Mesenchymal stem cell (in vitro differentiated cells and primary cell): ENCODE measurements at regions not wholly inside any gene's neighbourhood (a gene's known extent, or its start where the extent isn't known, plus 50 kb on each side); places are given as distances from the start of the nearest gene placed in this dataset.
A peak's percentile ranks its signal among the peaks of the same experiment; 100 is the strongest.
"Not testable (repeated sequence)": the region's sequence is repeated elsewhere in the genome, so short reads cannot be mapped to it uniquely, and the experiment has no call there.

Experiments
- DNase-seq: peaks from one replicate; pipeline ENCODE4 v3.0.0-alpha.2; 2013
- H2AFZ ChIP-seq: one replicate; pipeline ENCODE4 v1.6.1; 2013; ENCODE audit warnings: low read depth, mild to moderate bottlenecking, control low read depth, inconsistent platforms, low read length, moderate library complexity
- H2AK5ac ChIP-seq: 2 replicates; pipeline ENCODE4 v1.6.1; 2013; ENCODE audit warnings: low read length, moderate library complexity, mild to moderate bottlenecking, inconsistent platforms; ENCODE audit not compliant: severe bottlenecking
- H2BK120ac ChIP-seq: one replicate; pipeline ENCODE4 v1.6.1; 2013; ENCODE audit warnings: low read depth, mild to moderate bottlenecking, inconsistent platforms, low read length, moderate library complexity
- H2BK12ac ChIP-seq, 2 experiments: one replicate each; pipeline ENCODE4 v1.6.1; 2013; ENCODE audit warnings: inconsistent platforms in 2 of 2, low read length in 2 of 2, mild to moderate bottlenecking in 2 of 2, moderate library complexity in 2 of 2, control low read depth in 1 of 2
- H2BK15ac ChIP-seq: one replicate; pipeline ENCODE4 v1.6.1; 2013; ENCODE audit warnings: mild to moderate bottlenecking, low read depth, inconsistent platforms; ENCODE audit not compliant: poor library complexity, severe bottlenecking
- H2BK5ac ChIP-seq: 2 replicates; pipeline ENCODE4 v1.6.1; 2013; ENCODE audit warnings: low read depth, mild to moderate bottlenecking, low read length, control low read depth, inconsistent platforms; ENCODE audit not compliant: poor library complexity, severe bottlenecking
- H3K14ac ChIP-seq, 2 experiments: one replicate each; pipeline ENCODE4 v1.6.1; 2013; ENCODE audit warnings: inconsistent platforms in 2 of 2, low read length in 2 of 2, control low read depth in 1 of 2, mild to moderate bottlenecking in 1 of 2, moderate library complexity in 1 of 2
- H3K18ac ChIP-seq, 2 experiments: one replicate each; pipeline ENCODE4 v1.6.1; 2013; ENCODE audit warnings: inconsistent platforms in 2 of 2, low read length in 2 of 2, control low read depth in 1 of 2, low read depth in 1 of 2, mild to moderate bottlenecking in 1 of 2
- H3K23ac ChIP-seq, 2 experiments: one replicate each; pipeline ENCODE4 v1.6.1; 2013; ENCODE audit warnings: inconsistent platforms in 2 of 2, low read length in 2 of 2, mild to moderate bottlenecking in 2 of 2, moderate library complexity in 2 of 2, control low read depth in 1 of 2
- H3K27ac ChIP-seq: 2 replicates; pipeline ENCODE4 v1.5.1; 2013; ENCODE audit warnings: mild to moderate bottlenecking, moderate library complexity, low read length, control low read depth, inconsistent platforms; ENCODE audit not compliant: poor library complexity, severe bottlenecking
- H3K27me3 ChIP-seq, 2 experiments: 2 replicates each; pipeline versions ENCODE4 v1.6.1 to v1.7.0; 2013; ENCODE audit warnings: low read length in 2 of 2, mild to moderate bottlenecking in 2 of 2, moderate library complexity in 2 of 2, control low read depth in 1 of 2, inconsistent platforms in 1 of 2; ENCODE audit not compliant: control insufficient read depth in 1 of 2, insufficient read depth in 1 of 2
- H3K36me3 ChIP-seq, 2 experiments: 2 replicates each; pipeline versions ENCODE4 v1.6.1 to v1.7.0; 2013; ENCODE audit warnings: low read length in 2 of 2, control low read depth in 1 of 2, inconsistent platforms in 1 of 2, low read depth in 1 of 2, mild to moderate bottlenecking in 1 of 2; ENCODE audit not compliant: insufficient read depth in 2 of 2, control insufficient read depth in 1 of 2
- H3K4ac ChIP-seq, 2 experiments: one replicate each; pipeline ENCODE4 v1.6.1; 2013; ENCODE audit warnings: inconsistent platforms in 2 of 2, low read length in 2 of 2, mild to moderate bottlenecking in 2 of 2, moderate library complexity in 2 of 2, control low read depth in 1 of 2, low read depth in 1 of 2
- H3K4me1 ChIP-seq: 2 replicates; pipeline ENCODE4 v1.6.1; 2013; ENCODE audit warnings: low read depth, low read length, control low read depth; ENCODE audit not compliant: control insufficient read depth, insufficient read depth
- H3K4me2 ChIP-seq: 2 replicates; pipeline ENCODE4 v1.6.1; 2013; ENCODE audit warnings: low read length, mild to moderate bottlenecking, inconsistent platforms; ENCODE audit not compliant: poor library complexity, severe bottlenecking
- H3K4me3 ChIP-seq, 2 experiments: 2 replicates each; pipeline versions ENCODE4 v1.5.1 to v1.7.0; 2013; ENCODE audit warnings: low read length in 2 of 2, mild to moderate bottlenecking in 2 of 2, control low read depth in 1 of 2, low read depth in 1 of 2; ENCODE audit not compliant: insufficient read depth in 1 of 2
- H3K79me1 ChIP-seq: replicated peaks from 2 replicates; pipeline ENCODE4 v1.6.1; 2013; ENCODE audit warnings: mild to moderate bottlenecking, control low read depth, low read length, inconsistent platforms; ENCODE audit not compliant: poor library complexity, severe bottlenecking
- H3K9ac ChIP-seq: 2 replicates; pipeline ENCODE4 v1.7.0; 2013; ENCODE audit warnings: mild to moderate bottlenecking, low read length, moderate library complexity
- H3K9me3 ChIP-seq: 2 replicates; pipeline ENCODE4 v1.7.0; 2013; ENCODE audit warnings: mild to moderate bottlenecking, low read length; ENCODE audit not compliant: control insufficient read depth
- H4K8ac ChIP-seq: one replicate; pipeline ENCODE4 v1.6.1; 2013; ENCODE audit warnings: inconsistent platforms, mild to moderate bottlenecking, low read length, moderate library complexity
- H4K91ac ChIP-seq: one replicate; pipeline ENCODE4 v1.6.1; 2013; ENCODE audit warnings: mild to moderate bottlenecking, low read length, inconsistent platforms
- whole genome bisulfite sequencing: methylation state at CpG from one replicate; pipeline ENCODE4 v1.1.7; 2013; ENCODE audit warnings: mixed read lengths; 5-methylcytosine and 5-hydroxymethylcytosine counted together

GRCh38 chr14:55789406-55789805 lies 209.4 kb downstream of the KTN1 start:
- no peak overlapping the region for H4K91ac ChIP-seq
- no peak overlapping the region for H3K27ac ChIP-seq
- H3K4me1 ChIP-seq, result no peaks in the 10 kb centered on the region
- no peak overlapping the region for H3K14ac ChIP-seq
- H3K4me2 ChIP-seq, result no peak overlapping the region
- H3K79me1 ChIP-seq, result no peaks in the 10 kb centered on the region
- no peak overlapping the region for H3K4ac ChIP-seq
- no peak overlapping the region for H2BK5ac ChIP-seq
- H2BK15ac ChIP-seq, result no peak overlapping the region
- no peak overlapping the region for H2BK12ac ChIP-seq
- no peak overlapping the region for H4K8ac ChIP-seq
- no peak overlapping the region for H3K9ac ChIP-seq
- 100% methylated on average over 1 of the region's 2 CpGs for WGBS
- no peak overlapping the region for H2AFZ ChIP-seq
- no peak overlapping the region for H3K23ac ChIP-seq
- H3K4me3 ChIP-seq, result no peak overlapping the region
- H3K9me3 ChIP-seq, result no peaks in the 10 kb centered on the region
- H3K36me3 ChIP-seq, result no peaks in the 10 kb centered on the region
- no peak overlapping the region for H2AK5ac ChIP-seq
- no peak overlapping the region for H2BK120ac ChIP-seq
- H3K18ac ChIP-seq, result no peak overlapping the region
- DNase-seq, result peak; percentile 25
- H3K27me3 ChIP-seq, result peaks cover 0 to 4% of the 10 kb centered on the region in 2 experiments

- 93% methylated on average over 4 of the region's 6 CpGs for WGBS
Measured at GRCh38 chr14:55794655-55795595, 214.9 kb downstream of the KTN1 start.

GRCh38 chr14:55796513-55796912 lies 216.5 kb downstream of the KTN1 start:
- H3K23ac ChIP-seq, H3K27me3 ChIP-seq, H4K91ac ChIP-seq, H3K4me2 ChIP-seq, H3K4me3 ChIP-seq, H2AFZ ChIP-seq, H3K14ac ChIP-seq, H3K18ac ChIP-seq, H3K4me1 ChIP-seq, H3K9ac ChIP-seq, H4K8ac ChIP-seq, H3K36me3 ChIP-seq, H3K4ac ChIP-seq, H2BK12ac ChIP-seq, H3K79me1 ChIP-seq, H2AK5ac ChIP-seq, H2BK120ac ChIP-seq, H2BK15ac ChIP-seq, H3K9me3 ChIP-seq, H3K27ac ChIP-seq, H2BK5ac ChIP-seq: not testable (repeated sequence)
- DNase-seq, result peak; percentile 11
- WGBS, result 74% methylated on average over 3 of the region's 3 CpGs

More at GRCh38 chr14:55794655-55795595, 214.9 kb downstream of the KTN1 start:
- Histone ChIP-seq H3K79me1 (no peaks in the 10 kb centered on the region), H3K14ac (no peak overlapping the region), H3K4ac (no peak overlapping the region), H3K4me3 (no peak overlapping the region), H3K27ac (no peak overlapping the region), H3K36me3 (no peaks in the 10 kb centered on the region), H3K4me1 (no peaks in the 10 kb centered on the region), H3K27me3 (peaks cover 0 to 3% of the 10 kb centered on the region in 2 experiments), H2BK5ac (no peak overlapping the region), H2BK120ac (no peak overlapping the region), H2BK12ac (no peak overlapping the region), H3K9ac (no peak overlapping the region), H3K9me3 (no peaks in the 10 kb centered on the region), H3K23ac (no peak overlapping the region), H2AFZ (no peak overlapping the region), H3K4me2 (no peak overlapping the region), H4K91ac (no peak overlapping the region), H2AK5ac (no peak overlapping the region), H4K8ac (no peak overlapping the region), H3K18ac (peak overlapping the region in 1 of 2 experiments; percentile 82), H2BK15ac (no peak overlapping the region)
- DNase-seq, result peak; percentile 52

- H3K9me3 ChIP-seq, result no peaks in the 10 kb centered on the region
- no peak for DNase-seq
- WGBS, result 87% methylated on average over 3 of the region's 3 CpGs
- H3K4me1 ChIP-seq, result no peaks in the 10 kb centered on the region
- H2AFZ ChIP-seq, result no peak overlapping the region
- peaks cover 0 to 3% of the 10 kb centered on the region in 2 experiments for H3K27me3 ChIP-seq
- H3K79me1 ChIP-seq, result no peaks in the 10 kb centered on the region
- H3K18ac ChIP-seq, result no peak overlapping the region
- H3K4ac ChIP-seq, result no peak overlapping the region
- no peak overlapping the region for H2BK12ac ChIP-seq
- H2BK120ac ChIP-seq, result no peak overlapping the region
- H3K14ac ChIP-seq, result no peak overlapping the region
- no peak overlapping the region for H3K9ac ChIP-seq
- H3K27ac ChIP-seq, result no peak overlapping the region
- no peak overlapping the region for H4K91ac ChIP-seq
- no peak overlapping the region for H3K4me3 ChIP-seq
- no peaks in the 10 kb centered on the region for H3K36me3 ChIP-seq
- H2AK5ac ChIP-seq, result no peak overlapping the region
- no peak overlapping the region for H2BK15ac ChIP-seq
- H3K4me2 ChIP-seq, result no peak overlapping the region
- H3K23ac ChIP-seq, result no peak overlapping the region
- H4K8ac ChIP-seq, result no peak overlapping the region
- no peak overlapping the region for H2BK5ac ChIP-seq
Measured at GRCh38 chr14:55798406-55798805, 218.4 kb downstream of the KTN1 start.
